HG02973 (cell line): ENCODE measurements at regions not wholly inside any gene's neighbourhood (a gene's known extent, or its start where the extent isn't known, plus 50 kb on each side); places are given as distances from the start of the nearest gene placed in this dataset.

Experiments
- ATAC-seq: cut with Tn5 transposase; IDR thresholded peaks from one replicate; pipeline ENCODE4 v1.9.1; 2021; ENCODE audit warnings: moderate library complexity; ENCODE audit not compliant: unreplicated experiment

DNA sequence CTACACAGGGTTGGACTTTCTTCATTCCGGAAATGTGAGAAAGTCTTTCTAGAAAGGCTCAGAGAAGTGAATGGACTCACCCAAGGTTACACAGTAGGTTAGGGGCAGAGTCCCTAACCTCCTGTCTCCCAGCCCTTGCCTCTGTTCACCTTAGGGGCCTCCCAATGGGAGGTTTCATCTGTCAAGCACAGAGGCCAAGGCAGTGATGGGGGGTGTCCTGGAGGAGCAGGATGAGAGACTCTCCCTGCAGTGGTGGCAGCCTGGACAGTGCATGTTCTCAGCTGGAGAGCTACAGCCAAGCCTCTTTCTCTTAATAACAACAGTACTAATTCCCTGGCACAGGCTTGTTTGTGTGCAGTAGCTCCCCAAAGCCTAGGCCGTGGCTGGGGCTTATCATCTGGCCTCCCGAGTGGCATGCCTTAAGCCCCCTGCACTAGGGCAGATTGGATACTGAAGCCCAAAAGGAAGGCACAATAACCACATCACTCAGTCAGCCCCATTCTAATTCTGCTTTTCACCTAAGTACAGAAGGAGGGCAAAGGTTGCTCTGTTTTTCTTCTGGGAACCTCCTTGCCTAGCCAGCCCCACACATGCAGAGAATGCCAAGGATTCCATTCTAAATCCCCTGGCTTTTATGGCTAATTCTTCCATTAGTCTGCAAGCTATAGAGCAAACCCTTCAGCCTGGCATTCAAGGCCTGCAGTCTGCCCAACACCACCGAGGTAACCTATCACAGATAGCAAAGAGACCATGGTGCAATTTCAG, 50.2 kb upstream of the XPA start:
- ATAC-seq = no peak

DNA sequence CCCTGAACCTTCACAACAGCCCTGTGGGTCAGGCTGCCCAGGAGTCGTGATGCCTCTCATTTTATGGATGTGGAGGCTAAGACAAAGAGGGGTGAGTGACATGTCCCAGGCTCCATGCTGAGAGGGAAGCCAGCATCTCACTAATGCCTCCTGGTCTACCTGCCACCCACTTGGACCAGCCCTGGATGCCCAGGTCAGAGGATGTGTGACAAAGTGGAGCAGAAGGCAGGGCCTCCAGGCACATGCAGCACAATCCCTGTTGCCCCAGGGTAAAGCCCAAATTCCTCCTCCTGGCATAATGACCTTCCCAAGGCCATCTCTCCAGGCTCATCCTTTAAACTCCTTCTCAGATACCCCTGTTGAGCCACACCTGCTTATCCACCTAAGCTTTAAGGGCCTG, 51.4 kb upstream of the XPA start:
- ATAC-seq = no peak

DNA sequence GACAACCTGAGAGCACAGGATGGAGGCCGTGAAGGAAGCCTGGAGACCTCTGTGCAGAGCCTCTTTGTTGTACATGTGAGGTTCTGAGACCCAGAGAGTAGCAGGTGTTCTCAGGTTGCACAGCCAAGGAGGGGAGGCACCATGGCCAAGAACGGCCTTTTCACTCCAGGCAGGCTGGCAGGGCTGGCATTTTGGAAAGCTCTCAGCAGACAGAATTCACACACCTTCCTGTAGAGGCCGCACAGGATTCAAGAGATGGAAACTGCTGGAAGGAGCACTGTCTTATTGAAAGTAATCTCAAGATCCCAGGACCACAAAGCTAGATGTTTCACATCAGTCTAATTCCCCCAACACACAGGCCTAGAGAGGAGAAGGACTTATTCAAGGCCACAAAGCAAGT, 52.8 kb upstream of the XPA start:
- no peak for ATAC-seq

DNA sequence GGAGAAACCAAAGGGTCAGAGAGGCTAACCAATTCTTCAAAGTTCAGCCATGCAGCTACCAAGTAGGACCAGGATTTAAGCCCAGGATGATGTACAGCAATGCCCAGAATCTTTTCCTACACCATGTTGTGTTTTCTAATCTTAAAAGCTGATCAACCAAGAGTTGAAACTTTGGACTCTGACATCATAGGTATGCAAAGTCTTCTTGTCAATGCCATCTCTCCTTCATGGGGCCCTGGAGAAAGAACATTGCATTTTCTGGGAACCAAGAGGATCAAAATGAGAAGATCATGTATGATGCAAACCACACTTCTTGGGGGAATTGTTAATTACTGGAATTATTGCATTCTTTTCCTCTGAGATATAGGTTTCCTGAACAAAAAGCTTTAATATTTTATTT, 54.4 kb upstream of the XPA start:
- no peak for ATAC-seq

DNA sequence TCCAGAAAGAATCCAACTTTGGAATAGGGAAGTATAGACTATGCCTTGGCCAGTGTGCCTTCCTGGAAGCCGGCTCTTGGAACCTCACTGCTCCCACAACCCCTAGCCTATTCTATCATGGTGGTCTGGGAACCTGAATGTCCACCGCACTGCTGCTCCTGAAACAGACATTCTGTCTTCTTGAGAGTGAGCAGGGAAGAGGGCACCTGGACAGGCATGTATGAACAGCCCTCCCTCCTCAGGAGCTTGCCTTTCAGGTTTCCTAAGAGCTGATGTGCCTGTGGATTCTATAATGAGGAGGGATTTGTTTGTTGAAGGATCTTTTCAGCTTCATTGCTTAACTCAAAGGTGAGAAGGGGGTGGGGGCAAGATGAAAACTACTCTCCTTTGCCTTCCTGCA, 55.1 kb upstream of the XPA start:
- ATAC-seq = no peak

DNA sequence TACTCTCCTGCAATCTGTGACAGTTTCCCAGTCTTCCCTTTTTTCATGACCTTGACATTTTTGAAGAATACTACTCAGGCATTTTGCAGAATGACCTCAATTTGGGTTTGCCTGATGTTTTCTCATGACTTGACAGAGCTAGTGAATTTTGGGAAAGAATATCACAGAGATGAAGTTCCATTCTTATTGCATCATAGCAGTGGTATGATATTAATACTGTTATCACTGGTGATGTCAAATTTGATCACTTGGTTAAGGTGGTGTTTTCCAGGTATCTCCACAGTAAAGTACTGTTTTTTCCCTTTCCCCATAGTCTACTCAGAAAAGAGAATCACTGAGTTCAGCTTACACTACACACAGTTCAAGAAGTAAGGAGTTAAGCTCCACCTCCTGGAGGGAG, 56.2 kb upstream of the XPA start:
- ATAC-seq = no peak

DNA sequence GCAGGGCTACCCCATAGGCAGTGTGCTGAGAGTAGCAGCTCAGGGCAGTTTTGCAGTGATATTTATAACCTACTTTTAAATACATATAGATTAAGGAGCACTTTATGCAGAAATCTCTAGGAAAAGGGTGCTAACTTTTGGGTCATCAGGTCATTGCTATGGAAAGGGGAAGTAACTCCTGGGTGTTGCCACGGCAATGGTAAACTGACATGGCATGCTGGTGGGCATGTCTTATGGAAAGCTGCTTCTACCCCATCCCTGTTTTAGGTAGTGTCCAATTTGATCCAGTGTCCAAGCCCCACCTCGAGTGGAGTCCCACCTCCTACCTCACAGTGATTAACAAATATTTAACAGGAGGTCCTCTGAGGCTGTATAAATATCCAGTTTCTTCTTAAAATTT, 56.8 kb upstream of the XPA start:
- no peak for ATAC-seq

DNA sequence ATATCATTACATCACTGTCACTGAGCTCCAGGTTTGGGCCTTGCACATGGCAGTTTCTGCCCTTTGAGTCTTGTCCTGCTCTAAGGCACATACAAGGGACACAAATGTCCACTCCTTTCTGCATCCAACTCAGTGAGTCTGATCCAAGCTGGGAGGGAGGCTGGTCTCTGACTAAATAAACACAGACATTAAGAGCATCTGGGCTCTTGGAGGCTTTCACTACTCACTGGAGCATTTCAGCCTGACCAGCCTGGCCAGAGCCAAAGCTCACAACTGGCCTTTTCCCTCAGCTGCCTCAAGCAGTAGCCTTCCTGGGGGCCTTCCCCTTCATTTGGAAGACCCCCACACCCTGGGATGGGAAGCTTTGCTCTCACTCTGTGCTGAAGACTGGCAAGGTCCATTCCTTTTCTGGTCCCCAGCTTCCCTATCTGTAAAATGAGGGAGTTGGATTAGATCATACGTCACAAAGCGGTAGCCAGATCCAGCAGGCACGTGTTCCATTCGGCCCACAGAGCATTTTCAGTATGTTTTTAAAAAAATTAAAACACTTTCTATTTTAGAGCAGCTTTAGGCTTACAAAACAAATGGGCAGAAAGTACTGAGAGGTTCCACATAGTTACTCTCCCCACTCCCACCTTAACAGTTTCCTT, 58.6 kb upstream of the XPA start:
- no peak for ATAC-seq

DNA sequence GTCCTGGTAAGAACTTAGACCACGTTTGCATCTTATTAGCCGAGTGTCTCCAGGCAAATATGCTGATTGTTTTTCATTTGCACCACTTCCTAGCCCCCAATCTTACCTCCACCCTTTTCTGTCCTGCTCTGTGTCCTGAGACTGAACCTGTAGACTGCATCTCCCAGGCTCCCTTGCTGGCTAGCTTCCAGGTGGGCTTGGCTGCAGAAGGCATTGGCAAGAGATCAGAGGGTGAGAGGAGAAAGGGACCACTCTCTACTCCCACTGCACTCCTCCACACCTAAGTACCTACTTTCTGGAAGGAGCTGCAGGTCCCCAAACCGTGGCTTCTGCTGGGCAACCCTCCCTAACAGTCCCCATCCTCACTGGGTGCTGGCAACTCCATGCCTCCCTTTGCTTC, 59.9 kb upstream of the XPA start:
- no peak for ATAC-seq

DNA sequence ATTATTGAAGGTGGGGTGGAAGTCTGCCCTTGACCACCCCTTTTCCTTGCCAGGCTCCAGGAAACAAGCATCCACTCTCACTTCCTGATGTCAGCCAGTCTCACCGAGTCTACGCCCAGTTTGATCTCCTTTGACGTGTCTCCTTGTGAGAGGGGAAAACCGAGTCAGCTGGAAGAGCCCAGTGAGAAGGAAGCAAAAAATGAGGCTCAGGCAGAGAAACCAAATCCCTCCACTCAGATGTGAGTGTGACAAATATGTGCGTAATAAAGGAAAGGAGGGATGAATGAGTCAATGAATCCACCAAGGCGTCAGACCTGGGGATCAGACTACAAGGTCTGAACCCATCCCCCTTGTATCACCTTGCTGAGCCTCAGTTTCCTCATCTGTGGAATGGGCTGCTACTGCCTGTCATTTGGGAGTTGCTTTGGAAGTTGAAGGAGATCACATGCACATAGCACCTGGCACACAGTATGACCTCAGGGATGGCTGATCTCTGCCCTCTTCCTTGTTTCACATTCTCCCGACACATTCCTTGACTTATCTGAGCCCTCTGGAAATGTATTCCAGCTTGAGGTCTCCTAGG, 61.3 kb upstream of the XPA start:
- no peak for ATAC-seq

DNA sequence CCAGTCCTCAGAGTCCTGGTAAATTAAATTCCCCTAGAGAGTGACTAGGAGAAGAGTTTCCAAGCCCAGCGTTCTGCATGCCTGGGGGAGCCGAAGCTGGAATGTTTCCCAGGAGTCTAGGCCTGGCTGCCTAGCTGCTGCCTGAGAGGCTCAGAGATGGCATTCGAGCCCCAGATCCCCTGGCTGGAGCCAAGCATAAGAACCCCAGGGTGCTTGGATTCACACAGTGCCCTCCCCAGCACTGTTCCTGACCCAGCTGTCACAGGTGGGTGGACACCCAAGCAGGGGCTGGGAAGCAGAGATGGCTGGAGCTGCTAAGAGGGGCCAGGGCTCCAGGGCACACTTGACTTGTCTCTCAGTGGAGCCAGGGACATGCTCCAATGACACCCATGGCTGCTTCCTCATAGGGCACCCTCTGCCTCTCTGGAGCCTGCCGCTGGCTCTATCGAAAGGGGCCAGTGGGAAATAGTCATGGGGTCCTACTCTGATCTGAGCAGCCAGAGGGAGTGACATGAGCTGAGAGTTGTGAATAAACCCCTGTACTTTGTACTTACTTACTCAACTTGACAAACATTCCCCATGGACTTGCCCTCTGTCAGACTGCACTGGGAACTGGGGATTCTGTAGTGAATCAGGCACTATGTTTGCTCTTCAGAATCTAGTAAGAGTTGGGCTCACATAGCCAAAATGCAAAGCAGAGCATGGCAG, 62.6 kb upstream of the XPA start:
- ATAC-seq = no peak

DNA sequence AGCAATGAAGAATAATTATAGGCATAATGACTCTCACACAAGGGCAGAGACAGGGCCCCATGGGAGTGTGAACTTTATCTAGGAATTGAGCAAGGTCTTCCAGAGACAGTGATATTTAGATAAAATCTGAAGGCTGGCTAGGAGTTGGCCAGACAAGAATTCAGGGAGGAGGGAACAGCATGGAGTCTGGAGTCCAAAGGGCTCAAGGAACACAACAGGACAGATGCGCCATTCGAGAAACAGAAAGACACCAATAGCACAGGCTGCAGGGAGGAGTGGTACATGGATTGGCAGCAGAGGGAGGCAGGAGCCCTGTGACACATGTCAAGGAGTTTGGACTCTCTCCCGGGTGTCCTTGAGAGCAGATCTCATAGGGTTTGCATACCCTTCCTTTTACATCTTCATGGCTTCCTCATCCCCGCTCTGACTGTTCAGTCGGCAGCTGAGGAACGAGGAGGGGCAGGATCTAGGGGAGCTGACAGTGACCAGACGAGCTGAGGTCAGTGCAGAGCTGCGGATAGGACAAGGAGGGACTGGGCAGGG, 64.0 kb upstream of the XPA start:
- ATAC-seq = no peak

DNA sequence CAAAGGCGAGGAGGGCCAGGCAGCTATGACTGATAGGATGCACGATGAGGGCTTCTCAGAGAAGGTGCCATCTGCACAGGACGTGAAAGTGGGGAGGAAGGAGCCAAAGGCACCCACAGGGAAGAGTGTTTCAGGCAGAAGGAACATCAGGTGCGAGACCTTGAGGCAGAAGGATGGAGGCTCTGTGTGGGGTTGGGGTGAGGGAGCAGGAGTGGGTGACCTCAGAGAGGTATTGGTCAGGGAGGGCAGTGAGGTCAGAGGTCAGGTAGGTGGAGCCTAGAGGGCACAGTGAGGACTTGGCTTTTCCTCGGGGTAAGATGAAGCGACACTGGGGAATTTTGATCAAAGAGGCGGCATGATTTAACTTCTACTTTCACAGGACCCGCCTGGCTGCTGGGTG, 64.7 kb upstream of the XPA start:
- ATAC-seq = no peak

DNA sequence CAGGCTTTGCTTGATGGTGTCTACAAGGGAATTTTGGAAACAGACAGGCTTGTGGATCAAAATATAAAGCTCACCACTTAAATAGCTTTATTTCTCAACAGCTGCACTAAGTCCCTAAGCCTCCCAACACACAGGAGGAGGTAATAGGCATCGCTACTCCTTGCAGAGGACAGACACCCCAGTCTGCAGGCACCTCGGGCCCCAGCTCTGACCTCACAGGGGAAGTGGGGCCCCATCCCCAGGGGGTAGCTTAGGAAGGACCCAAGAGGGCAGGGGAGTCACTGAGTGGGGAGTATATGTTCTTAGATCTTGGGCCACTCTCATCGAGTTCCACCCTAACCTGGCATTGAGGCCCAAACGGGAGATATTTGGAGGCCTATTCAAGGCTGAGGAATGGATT, 66.7 kb upstream of the XPA start:
- no peak for ATAC-seq

DNA sequence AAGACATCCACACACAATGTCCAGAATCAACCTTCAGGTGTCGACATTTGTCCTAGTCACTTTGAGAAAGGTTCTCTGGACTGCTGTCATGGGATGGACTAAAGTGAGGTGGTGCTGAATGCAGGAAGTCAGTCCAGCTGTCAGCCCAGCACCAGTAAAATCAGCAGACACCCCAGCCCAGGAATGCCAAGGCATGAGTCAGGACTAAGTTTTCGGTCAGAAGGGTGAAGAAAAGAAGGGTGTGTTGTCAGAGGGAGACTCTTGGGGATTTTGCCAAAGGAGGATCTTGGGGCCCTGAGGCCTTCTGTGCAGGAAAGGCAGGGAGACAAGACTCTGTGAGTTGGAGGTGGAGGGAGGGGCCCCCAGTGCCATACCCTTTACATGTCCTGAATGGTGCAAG, 69.0 kb upstream of the XPA start:
- ATAC-seq = no peak

DNA sequence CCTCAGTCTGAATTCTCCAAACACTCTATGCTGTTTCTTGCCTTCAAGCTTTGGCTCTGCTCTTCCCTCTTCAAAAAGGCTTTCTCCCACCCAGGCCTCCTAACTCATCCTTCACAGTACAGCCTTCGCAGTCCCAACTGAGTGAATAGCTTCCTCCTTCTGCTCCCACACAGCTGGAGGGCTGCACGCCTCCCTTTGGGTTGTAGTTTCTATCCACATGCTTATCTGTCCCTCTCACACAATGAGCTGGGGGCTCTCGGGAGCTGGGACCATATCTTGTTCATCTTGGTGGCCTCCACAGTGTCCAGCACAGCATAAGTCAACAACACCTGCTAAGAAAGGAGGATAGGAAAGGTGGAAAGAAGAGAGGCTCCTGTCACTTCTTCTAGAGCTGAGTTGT, 69.5 kb upstream of the XPA start:
- no peak for ATAC-seq

DNA sequence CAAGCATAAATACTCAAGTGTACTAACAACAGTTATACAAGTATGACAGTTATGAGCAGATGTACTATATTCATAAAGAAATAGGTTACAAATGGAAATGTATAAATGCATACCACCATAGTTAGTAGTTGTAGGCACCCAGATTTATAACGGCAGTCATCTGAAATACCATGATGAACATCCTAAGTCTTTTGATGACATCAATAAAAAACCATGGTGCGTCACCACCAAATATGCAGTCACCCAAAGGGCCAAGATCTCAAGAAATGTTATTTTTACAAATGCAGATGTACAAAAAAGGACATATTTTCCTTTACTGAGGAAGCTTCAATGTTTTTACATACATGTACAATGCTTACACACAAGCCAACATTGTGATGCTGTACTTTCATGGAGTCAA, 70.8 kb upstream of the XPA start:
- no peak for ATAC-seq

DNA sequence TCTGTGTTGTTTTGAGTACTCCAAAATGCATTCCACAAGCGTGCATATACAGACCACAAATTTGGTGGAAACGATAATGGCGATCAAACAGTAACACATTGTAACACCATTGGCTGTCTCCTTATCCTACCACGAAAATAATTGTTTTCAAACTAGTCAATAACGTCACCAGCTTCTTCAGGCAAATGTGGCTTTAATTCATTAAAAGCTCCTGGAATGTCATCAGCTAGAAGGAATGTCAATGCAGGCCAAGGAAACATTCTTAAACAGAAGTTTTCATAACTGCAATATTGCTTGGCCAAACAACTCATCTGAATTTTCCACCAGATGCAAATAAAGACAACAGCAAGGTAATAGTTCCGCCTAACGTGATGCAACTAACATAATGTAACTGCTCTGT, 71.6 kb upstream of the XPA start:
- no peak for ATAC-seq

DNA sequence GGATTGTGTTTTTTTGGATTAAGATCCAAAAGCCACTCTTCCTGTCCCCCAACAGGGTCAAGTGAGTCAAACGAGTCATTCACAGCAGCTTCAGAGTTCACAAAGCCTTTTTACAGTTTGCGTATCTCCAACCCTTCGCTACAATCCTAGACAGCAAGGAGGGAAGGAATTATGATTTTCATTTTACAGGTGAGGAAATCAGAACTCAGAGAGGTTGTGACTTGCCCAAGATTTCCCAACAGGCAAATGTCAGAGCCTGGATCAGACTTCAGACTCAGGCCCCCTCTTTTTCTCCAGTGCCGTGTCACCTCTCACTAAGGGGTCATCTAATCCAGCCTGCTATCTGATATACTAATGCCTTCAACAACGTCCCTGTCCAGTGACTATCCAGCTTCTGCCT, 72.1 kb upstream of the XPA start:
- no peak for ATAC-seq

DNA sequence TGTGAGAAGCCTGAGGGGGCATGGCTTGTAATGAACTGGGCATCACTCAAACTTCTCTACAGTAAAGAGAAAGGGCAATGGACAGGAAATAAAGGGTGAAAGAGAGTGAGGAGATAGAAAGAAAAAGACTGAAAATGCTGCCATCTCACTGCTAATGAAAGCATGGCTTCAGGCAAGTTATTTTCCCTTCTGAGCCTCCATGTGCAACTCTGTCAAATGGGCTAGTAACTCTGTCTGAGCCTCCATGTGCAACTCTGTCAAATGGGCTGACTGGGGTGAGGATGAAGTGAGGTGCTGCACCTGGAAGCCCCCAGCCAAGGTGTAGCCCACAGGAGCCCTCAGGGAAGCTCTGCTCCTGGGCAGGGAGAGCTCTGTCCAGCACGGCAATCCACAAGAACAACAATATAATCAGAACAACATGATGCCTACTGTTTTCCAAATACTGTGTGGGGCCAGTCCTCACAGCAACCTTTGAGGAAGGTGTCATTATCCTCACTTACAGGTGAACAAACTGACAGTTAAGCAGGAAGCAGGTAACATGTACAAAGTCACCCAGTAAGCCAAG, 73.8 kb upstream of the XPA start:
- no peak for ATAC-seq

DNA sequence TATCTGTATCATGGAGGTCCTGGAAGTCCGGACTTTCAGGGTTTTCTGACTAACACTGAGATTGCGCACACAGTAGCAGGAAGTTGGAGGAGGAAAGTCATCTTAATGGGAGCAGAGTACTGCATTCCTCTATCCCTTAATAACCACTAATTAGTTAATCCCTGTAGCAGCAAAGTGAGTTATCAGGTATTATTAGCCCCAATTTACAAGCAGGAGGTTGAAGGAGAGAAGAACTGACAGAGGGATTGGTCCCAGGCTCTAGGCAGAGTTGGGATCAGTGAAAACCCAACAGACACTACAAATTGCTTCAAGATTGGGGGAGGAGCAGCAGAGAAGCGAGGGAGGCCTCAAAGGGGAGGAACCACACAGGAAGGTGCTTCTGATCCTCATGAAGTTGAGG, 74.5 kb upstream of the XPA start:
- ATAC-seq = no peak
